ENCODE measurements at regions not wholly inside any gene's neighbourhood (a gene's known extent, or its start where the extent isn't known, plus 50 kb on each side); places are given as distances from the start of the nearest gene placed in this dataset.

DNA sequence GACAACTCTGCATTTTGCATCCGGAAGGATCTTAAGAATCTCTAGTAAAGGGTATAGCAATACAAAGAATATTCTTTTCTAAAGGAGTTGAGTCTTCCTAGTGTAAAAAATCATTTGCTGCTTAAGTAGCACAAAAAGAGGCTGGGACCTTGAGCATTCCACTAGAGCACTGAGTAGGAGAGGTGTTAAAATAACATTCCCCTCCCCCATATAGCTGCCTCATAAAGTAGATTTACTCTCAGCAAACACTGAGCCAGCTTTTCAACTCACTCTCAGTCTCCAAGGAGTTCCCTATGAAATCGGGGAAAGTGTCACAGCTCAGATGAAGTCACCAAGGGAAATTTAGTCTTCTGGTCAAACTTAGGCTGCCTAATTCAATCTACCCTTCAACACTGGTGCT, 592.7 kb downstream of the ETNK1 start:
- FAIRE-seq: no peak
- Histone ChIP-seq H3K9me3 (0 out of 3 replicates have a peak, but pooled peaks cover 3% of the 10 kb centered on the region), H3K27ac (no peak overlapping the region), H3K4me3 (no peak overlapping the region), H3K4me1 (no peaks in the 10 kb centered on the region), H3K4me2 (no peak overlapping the region)
- TF ChIP-seq MYC (IDR thresholded peaks at IDR 0.05; ENCODE audit: borderline replicate concordance, low read length): no peak
- TF ChIP-seq FOSL2 (IDR thresholded peaks at IDR 0.05): no peak
- TF ChIP-seq FOSL2 (CRISPR knock-in tag; IDR thresholded peaks at IDR 0.05): no peak
- no peak for TF ChIP-seq JUNB (IDR thresholded peaks at IDR 0.05)
- TF ChIP-seq CHD2 (IDR thresholded peaks at IDR 0.05; ENCODE audit: low read length, partially characterized antibody): no peak
- TF ChIP-seq SMC3 (IDR thresholded peaks at IDR 0.05): no peak
- no peak for TF ChIP-seq RAD21 (conservative IDR thresholded peaks at IDR 0.05 in 1 of 2, IDR thresholded peaks at IDR 0.05 in 1 of 2)
- TF ChIP-seq, protein P1, sequence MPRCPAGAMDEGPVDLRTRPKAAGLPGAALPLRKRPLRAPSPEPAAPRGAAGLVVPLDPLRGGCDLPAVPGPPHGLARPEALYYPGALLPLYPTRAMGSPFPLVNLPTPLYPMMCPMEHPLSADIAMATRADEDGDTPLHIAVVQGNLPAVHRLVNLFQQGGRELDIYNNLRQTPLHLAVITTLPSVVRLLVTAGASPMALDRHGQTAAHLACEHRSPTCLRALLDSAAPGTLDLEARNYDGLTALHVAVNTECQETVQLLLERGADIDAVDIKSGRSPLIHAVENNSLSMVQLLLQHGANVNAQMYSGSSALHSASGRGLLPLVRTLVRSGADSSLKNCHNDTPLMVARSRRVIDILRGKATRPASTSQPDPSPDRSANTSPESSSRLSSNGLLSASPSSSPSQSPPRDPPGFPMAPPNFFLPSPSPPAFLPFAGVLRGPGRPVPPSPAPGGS (IDR thresholded peaks at IDR 0.05): no peak
- TF ChIP-seq NPAS2 (CRISPR knock-in tag; IDR thresholded peaks at IDR 0.05; ENCODE audit: borderline replicate concordance): no peak
- TF ChIP-seq GATA3 (IDR thresholded peaks at IDR 0.05; ENCODE audit: borderline replicate concordance): no peak
- no peak for TF ChIP-seq RCOR1 (IDR thresholded peaks at IDR 0.05; ENCODE audit: low read depth, low read length)
- TF ChIP-seq, protein P2, sequence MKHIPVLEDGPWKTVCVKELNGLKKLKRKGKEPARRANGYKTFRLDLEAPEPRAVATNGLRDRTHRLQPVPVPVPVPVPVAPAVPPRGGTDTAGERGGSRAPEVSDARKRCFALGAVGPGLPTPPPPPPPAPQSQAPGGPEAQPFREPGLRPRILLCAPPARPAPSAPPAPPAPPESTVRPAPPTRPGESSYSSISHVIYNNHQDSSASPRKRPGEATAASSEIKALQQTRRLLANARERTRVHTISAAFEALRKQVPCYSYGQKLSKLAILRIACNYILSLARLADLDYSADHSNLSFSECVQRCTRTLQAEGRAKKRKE (CRISPR knock-in tag; IDR thresholded peaks at IDR 0.05; ENCODE audit: low read depth): no peak
- TF ChIP-seq ESRRA (IDR thresholded peaks at IDR 0.05; ENCODE audit: borderline replicate concordance, low read length): no peak
- WGBS (ENCODE audit: missing lambda C conversion rate): 1% methylated on average over 2 of the region's 2 CpGs
- ChIA-PET POLR2A (no interaction called here), CTCF (no interaction called here)
- DNase-seq (ENCODE audit: low read depth in 1 of 2, low spot score in 1 of 2): no peak
- no peak for ATAC-seq

DNA sequence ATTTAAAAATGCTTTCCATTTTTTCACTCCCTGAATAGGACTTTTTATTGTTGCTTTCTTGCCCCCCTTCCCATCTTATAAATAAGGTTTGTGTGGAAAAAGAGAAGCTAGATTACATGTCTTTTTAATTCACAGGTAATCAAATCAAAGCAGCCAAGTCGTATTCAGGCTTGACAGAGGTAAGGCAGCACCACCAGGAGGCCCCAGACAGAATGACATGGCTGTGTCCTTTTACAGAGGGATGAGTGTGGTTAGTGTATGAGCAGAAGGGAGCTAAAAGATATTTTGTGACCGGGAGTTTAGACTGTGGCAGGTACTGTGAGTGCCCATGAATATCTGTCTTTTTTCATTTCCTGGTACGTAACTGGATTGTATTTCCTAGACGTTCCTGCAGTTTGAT, 596.1 kb downstream of the ETNK1 start:
- ATAC-seq (no peak), FAIRE-seq (no peak), DNase-seq (ENCODE audit: low read depth in 1 of 2, low spot score in 1 of 2) (no peak)
- no peaks in the 10 kb centered on the region for H3K4me1 ChIP-seq
- CTCF ChIA-PET: no interaction called here
- 2% methylated on average over 4 of the region's 4 CpGs for WGBS (ENCODE audit: missing lambda C conversion rate)
- H3K9me3 ChIP-seq: 0 out of 3 replicates have a peak, but pooled peaks cover 3% of the 10 kb centered on the region
- H3K4me2 ChIP-seq: no peak overlapping the region
- H3K4me3 ChIP-seq: no peak overlapping the region
- no peak for TF ChIP-seq PHF8 (IDR thresholded peaks at IDR 0.05; ENCODE audit: borderline replicate concordance, low read depth)
- no peak for TF ChIP-seq HMGXB4 (CRISPR knock-in tag; IDR thresholded peaks at IDR 0.05; ENCODE audit: borderline replicate concordance)
- TF ChIP-seq TFCP2L1 (CRISPR knock-in tag; IDR thresholded peaks at IDR 0.05): no peak
- TF ChIP-seq EP300 (IDR thresholded peaks at IDR 0.05): no peak
- no peak for TF ChIP-seq BHLHE40 (IDR thresholded peaks at IDR 0.05; ENCODE audit: low read depth, low read length)
- no peak for TF ChIP-seq HOXB5 (CRISPR knock-in tag; IDR thresholded peaks at IDR 0.05)
- TF ChIP-seq ZNF302 (CRISPR knock-in tag; IDR thresholded peaks at IDR 0.05): no peak
- no peak for TF ChIP-seq ZC3H11A (IDR thresholded peaks at IDR 0.05)
- no peak for TF ChIP-seq RARB (CRISPR knock-in tag; IDR thresholded peaks at IDR 0.05)
- no peak for TF ChIP-seq HES2 (IDR thresholded peaks at IDR 0.05)
- TF ChIP-seq GATA3 (IDR thresholded peaks at IDR 0.05; ENCODE audit: borderline replicate concordance): no peak
- no peak for TF ChIP-seq EHF (CRISPR knock-in tag; IDR thresholded peaks at IDR 0.05)
- no peak for TF ChIP-seq ZFP36 (IDR thresholded peaks at IDR 0.05; ENCODE audit: borderline replicate concordance, partially characterized antibody)
- no peak for TF ChIP-seq POLR2AphosphoS2 (conservative IDR thresholded peaks at IDR 0.05; ENCODE audit: low read length)
- no peak for TF ChIP-seq JUNB (IDR thresholded peaks at IDR 0.05)
- no peak for TF ChIP-seq CBX2 (IDR thresholded peaks at IDR 0.05; ENCODE audit: borderline replicate concordance, low read depth)
- TF ChIP-seq USF2 (IDR thresholded peaks at IDR 0.05): no peak
- TF ChIP-seq, protein P3, sequence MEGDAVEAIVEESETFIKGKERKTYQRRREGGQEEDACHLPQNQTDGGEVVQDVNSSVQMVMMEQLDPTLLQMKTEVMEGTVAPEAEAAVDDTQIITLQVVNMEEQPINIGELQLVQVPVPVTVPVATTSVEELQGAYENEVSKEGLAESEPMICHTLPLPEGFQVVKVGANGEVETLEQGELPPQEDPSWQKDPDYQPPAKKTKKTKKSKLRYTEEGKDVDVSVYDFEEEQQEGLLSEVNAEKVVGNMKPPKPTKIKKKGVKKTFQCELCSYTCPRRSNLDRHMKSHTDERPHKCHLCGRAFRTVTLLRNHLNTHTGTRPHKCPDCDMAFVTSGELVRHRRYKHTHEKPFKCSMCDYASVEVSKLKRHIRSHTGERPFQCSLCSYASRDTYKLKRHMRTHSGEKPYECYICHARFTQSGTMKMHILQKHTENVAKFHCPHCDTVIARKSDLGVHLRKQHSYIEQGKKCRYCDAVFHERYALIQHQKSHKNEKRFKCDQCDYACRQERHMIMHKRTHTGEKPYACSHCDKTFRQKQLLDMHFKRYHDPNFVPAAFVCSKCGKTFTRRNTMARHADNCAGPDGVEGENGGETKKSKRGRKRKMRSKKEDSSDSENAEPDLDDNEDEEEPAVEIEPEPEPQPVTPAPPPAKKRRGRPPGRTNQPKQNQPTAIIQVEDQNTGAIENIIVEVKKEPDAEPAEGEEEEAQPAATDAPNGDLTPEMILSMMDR (IDR thresholded peaks at IDR 0.05): no peak
- H3K27ac ChIP-seq: no peak overlapping the region
- POLR2A ChIA-PET: no interaction called here

Measured in A549 (cell line).